Colonic mucosa (tissue), 4 donors: ENCODE measurements at regions not wholly inside any gene's neighbourhood (a gene's known extent, or its start where the extent isn't known, plus 50 kb on each side); places are given as distances from the start of the nearest gene placed in this dataset.

Experiments
- DNase-seq: peaks from one replicate; pipeline ENCODE4 v3.0.0-alpha.2; 2020
- H3K27ac ChIP-seq: fragments of 200-600 bp; one replicate; pipeline ENCODE4 v1.8.0; 2021
- H3K27me3 ChIP-seq: fragments of 200-600 bp; one replicate; pipeline ENCODE4 v1.8.0; 2021
- H3K36me3 ChIP-seq: fragments of 200-600 bp; one replicate; pipeline ENCODE4 v1.8.0; 2021
- H3K4me1 ChIP-seq: fragments of 200-600 bp; one replicate; pipeline ENCODE4 v1.8.0; 2021; ENCODE audit warnings: mild to moderate bottlenecking
- H3K4me3 ChIP-seq: fragments of 200-600 bp; one replicate; pipeline ENCODE4 v1.8.0; 2021
- H3K9ac ChIP-seq, 2 donors: one replicate each; pipeline ENCODE4 v1.7.0; 2013; ENCODE audit warnings: control low read depth in 2 of 2, low read depth in 2 of 2, low read length in 2 of 2
- H3K9me3 ChIP-seq: fragments of 200-600 bp; one replicate; pipeline ENCODE4 v1.8.0; 2021
- intact Hi-C: fragments of 100-400 bp; cut with DNase I; formaldehyde crosslinking; loops from one replicate; pipeline ENCODE4 v1.14.1; 2022
- TF ChIP-seq, protein P1 (sequence below): fragments of 200-600 bp; IDR thresholded peaks from one replicate; pipeline ENCODE4 v1.8.0; 2022; ENCODE audit warnings: antibody characterized with exemption, mild to moderate bottlenecking
- donor health status: healthy.
- donor health status: DM: no; HTN: no; CAD: no.
- donor health status: DM: no; HTN: no; CAD: no.

- DNase-seq, result no peak
- no peaks in the 10 kb centered on the region for H3K4me1 ChIP-seq
- H3K4me3 ChIP-seq, result no peak overlapping the region
- H3K9ac ChIP-seq, result no peak overlapping the region
- H3K27me3 ChIP-seq, result no peaks in the 10 kb centered on the region
- H3K9me3 ChIP-seq, result no peaks in the 10 kb centered on the region
- no peak overlapping the region for H3K27ac ChIP-seq
- TF ChIP-seq, protein P1, sequence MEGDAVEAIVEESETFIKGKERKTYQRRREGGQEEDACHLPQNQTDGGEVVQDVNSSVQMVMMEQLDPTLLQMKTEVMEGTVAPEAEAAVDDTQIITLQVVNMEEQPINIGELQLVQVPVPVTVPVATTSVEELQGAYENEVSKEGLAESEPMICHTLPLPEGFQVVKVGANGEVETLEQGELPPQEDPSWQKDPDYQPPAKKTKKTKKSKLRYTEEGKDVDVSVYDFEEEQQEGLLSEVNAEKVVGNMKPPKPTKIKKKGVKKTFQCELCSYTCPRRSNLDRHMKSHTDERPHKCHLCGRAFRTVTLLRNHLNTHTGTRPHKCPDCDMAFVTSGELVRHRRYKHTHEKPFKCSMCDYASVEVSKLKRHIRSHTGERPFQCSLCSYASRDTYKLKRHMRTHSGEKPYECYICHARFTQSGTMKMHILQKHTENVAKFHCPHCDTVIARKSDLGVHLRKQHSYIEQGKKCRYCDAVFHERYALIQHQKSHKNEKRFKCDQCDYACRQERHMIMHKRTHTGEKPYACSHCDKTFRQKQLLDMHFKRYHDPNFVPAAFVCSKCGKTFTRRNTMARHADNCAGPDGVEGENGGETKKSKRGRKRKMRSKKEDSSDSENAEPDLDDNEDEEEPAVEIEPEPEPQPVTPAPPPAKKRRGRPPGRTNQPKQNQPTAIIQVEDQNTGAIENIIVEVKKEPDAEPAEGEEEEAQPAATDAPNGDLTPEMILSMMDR, result no peak
- no peaks in the 10 kb centered on the region for H3K36me3 ChIP-seq
- intact Hi-C loops, result no loop called here
These were observed 229.2 kb downstream of the ALX1 start for GRCh38 chr12:85509081-85509856.

- Histone ChIP-seq H3K9me3 (no peaks in the 10 kb centered on the region), H3K27me3 (no peaks in the 10 kb centered on the region), H3K27ac (no peak overlapping the region), H3K4me1 (no peaks in the 10 kb centered on the region), H3K36me3 (no peaks in the 10 kb centered on the region), H3K4me3 (no peak overlapping the region), H3K9ac (no peak overlapping the region)
- intact Hi-C loops, result no loop called here
- DNase-seq, result no peak
- TF ChIP-seq, protein P1, result no peak
These were observed 229.8 kb downstream of the ALX1 start for GRCh38 chr12:85509857-85510256.

GRCh38 chr12:85516039-85516438 is 236.0 kb downstream of the ALX1 start:
- DNase-seq, result no peak

GRCh38 chr12:85516667-85517325 is 236.8 kb downstream of the ALX1 start:
- no peak overlapping the region for H3K9ac ChIP-seq
- H3K36me3 ChIP-seq, result no peaks in the 10 kb centered on the region
- H3K27me3 ChIP-seq, result no peaks in the 10 kb centered on the region
- no peak overlapping the region for H3K4me3 ChIP-seq
- DNase-seq, result no peak
- intact Hi-C loops, result no loop called here
- no peaks in the 10 kb centered on the region for H3K9me3 ChIP-seq
- H3K27ac ChIP-seq, result no peak overlapping the region
- TF ChIP-seq, protein P1, result no peak
- no peaks in the 10 kb centered on the region for H3K4me1 ChIP-seq

More at GRCh38 chr12:85516039-85516438, 236.0 kb downstream of the ALX1 start:
- Histone ChIP-seq H3K9ac (no peak overlapping the region), H3K36me3 (no peaks in the 10 kb centered on the region), H3K4me1 (no peaks in the 10 kb centered on the region), H3K27ac (no peak overlapping the region), H3K9me3 (no peaks in the 10 kb centered on the region), H3K4me3 (no peak overlapping the region), H3K27me3 (no peaks in the 10 kb centered on the region)
- TF ChIP-seq, protein P1, result no peak
- intact Hi-C loops, result no loop called here

DNA sequence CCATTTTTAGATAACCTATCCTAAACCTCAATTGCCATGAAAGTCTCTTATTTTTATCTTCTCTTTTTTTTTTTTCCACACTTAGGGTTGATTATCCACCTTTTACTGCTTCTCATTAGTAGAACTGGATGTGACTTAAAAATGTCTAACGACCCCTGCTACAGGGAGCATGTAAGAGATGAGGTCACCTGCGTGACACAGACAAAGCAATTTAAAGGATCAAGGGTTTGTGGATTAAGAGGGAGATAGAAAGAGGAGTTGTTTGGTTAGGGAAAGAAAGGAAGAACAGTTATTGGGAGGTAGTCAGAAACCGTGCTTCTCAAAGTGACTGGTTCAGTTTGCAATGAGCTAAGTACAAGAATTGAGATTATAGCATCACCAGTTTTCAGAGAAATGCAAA is 239.1 kb downstream of the ALX1 start:
- Histone ChIP-seq H3K27ac (no peak overlapping the region), H3K9me3 (no peaks in the 10 kb centered on the region), H3K4me3 (no peak overlapping the region), H3K27me3 (no peaks in the 10 kb centered on the region), H3K4me1 (no peaks in the 10 kb centered on the region), H3K9ac (no peak overlapping the region), H3K36me3 (no peaks in the 10 kb centered on the region)
- TF ChIP-seq, protein P1, result no peak
- intact Hi-C loops, result no loop called here
- DNase-seq, result no peak
